ENCODE measurements at regions not wholly inside any gene's neighbourhood (a gene's known extent, or its start where the extent isn't known, plus 50 kb on each side); places are given as distances from the start of the nearest gene placed in this dataset.

DNA sequence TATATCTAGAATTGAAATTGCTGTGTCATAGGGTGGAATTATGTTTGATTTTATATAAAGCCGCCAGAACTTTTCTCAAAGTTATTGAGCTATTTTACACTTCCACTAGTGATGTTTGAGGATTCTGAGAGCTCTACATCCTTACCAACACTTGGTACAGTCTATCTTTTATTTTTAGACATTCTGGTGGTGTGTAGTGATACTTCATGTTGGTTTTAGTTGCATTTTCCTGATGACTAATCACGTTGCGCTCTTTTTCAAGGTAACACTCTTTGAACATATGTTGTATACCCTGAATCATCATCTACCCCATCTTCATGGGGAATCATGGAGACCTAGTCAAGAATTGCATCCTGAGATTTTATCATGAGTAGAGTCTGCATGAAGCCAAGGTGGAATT, 141.7 kb downstream of the NXNL2 start:
- no peak for ATAC-seq (replicated peaks)
- Mint-ChIP-seq H3K27ac (no peak overlapping the region), H3K36me3 (no peaks in the 10 kb centered on the region), H3K4me1 (no peaks in the 10 kb centered on the region), H3K27me3 (peaks cover 11 to 14% of the 10 kb centered on the region in 2 donors), H3K4me3 (no peak overlapping the region), H3K9me3 (peaks cover 5 to 6% of the 10 kb centered on the region in 2 donors)
- no peak for DNase-seq

DNA sequence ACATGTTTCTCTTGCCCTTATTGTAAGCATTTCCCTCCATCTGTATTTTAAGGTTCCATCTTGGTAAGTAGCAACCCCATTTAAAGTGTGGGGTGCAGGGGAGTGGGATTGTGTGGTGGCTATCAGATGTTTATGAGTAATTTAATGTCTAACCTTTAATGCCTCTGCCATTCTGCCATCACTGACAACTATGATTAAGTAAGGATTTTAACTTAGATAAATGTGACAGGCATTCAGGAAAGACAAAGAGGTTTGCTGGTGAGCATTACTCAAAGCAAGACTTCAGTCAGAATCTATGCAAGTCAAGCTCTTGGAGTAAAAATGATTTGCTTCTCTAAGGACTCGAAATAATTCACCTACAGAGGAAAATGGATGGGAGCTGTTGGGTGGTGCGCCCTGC, 143.0 kb downstream of the NXNL2 start:
- DNase-seq: no peak
- H3K27me3 Mint-ChIP-seq: peaks cover 11 to 14% of the 10 kb centered on the region in 2 donors
- peaks cover 5 to 6% of the 10 kb centered on the region in 2 donors for H3K9me3 Mint-ChIP-seq
- H3K4me3 Mint-ChIP-seq: no peak overlapping the region
- no peak overlapping the region for H3K27ac Mint-ChIP-seq
- no peak for ATAC-seq (replicated peaks)
- H3K4me1 Mint-ChIP-seq: no peaks in the 10 kb centered on the region
- no peaks in the 10 kb centered on the region for H3K36me3 Mint-ChIP-seq

DNA sequence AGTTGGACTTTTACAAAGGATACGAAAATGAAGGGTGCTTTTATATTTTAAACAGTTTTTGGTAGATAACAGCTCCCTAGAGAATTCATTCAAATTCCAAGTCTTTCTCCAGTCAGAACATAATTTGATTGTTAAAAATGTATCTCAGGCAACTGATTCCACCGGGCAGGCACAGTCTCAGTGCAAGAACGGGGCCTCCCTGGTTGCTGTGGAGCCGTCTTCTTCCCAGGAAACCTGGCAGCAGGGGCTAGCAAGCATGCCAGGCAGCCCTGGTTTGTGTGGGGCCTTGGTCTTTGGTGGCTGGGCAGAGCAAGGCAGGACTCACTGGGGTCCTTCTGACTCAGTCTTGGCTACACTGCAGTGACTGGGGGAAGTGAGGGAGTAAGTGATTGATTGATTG, 143.5 kb downstream of the NXNL2 start:
- Mint-ChIP-seq H3K4me1 (no peaks in the 10 kb centered on the region), H3K27me3 (peaks cover 11 to 14% of the 10 kb centered on the region in 2 donors), H3K9me3 (peaks cover 5 to 6% of the 10 kb centered on the region in 2 donors), H3K36me3 (no peaks in the 10 kb centered on the region), H3K4me3 (no peak overlapping the region), H3K27ac (no peak overlapping the region)
- no peak for DNase-seq
- ATAC-seq (replicated peaks): no peak

DNA sequence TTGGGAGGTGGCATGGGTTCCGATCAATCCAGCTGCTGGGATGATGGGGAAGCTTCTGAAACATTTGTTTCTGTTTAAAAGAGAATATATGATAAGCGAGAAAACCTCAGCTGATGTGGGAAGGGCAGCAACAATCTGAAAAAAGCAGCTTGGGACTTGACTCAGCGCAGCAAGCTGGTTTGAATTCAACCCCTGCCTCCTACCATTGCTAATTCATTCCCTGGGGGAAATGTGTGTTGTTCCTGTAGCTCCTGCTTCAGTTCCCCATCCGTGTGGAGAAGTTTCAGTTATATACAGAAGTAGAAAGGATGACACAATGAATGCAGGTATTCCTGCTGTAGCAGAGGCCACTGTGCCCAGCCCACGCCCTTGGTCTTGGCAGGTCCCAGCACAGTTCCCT, 145.1 kb downstream of the NXNL2 start:
- Mint-ChIP-seq H3K27ac (no peak overlapping the region), H3K4me3 (no peak overlapping the region), H3K27me3 (peaks cover 11 to 14% of the 10 kb centered on the region in 2 donors), H3K4me1 (no peaks in the 10 kb centered on the region), H3K9me3 (peaks cover 5 to 6% of the 10 kb centered on the region in 2 donors), H3K36me3 (no peaks in the 10 kb centered on the region)
- DNase-seq: no peak
- no peak for ATAC-seq (replicated peaks)

DNA sequence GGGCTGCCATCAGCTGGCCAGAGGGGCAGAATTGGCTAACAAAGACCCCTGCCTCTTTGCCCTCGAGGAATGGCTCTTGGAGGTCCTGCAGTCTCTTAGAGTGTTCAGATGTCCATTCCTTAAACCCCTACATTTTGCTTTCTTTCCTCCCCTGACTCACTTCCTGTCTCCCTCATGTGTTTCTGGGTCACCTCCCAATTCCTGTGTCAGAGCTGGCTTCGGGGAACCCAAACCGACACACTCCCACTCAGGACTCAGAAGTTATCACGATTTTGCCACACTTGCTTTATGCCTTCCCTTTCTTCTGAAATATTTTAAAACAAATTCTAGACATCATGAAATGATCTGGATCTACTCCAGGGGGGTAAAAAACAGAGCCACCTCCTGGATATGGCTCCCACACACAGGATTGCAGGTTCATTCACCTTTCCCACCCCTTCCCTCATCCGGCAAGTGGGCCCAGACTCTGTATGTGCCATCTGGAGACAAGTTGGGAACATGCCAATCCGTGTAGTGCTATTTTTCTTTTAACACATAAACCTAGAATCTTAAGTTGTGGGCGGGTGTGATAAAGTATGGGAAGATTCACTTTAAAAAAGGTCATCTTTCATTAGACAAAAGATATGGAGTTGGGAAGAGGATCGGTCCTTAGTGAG, 145.7 kb downstream of the NXNL2 start:
- DNase-seq: no peak
- peaks cover 11 to 14% of the 10 kb centered on the region in 2 donors for H3K27me3 Mint-ChIP-seq
- peaks cover 5 to 6% of the 10 kb centered on the region in 2 donors for H3K9me3 Mint-ChIP-seq
- H3K36me3 Mint-ChIP-seq: no peaks in the 10 kb centered on the region
- ATAC-seq (replicated peaks): no peak
- no peak overlapping the region for H3K27ac Mint-ChIP-seq
- no peaks in the 10 kb centered on the region for H3K4me1 Mint-ChIP-seq
- H3K4me3 Mint-ChIP-seq: no peak overlapping the region

DNA sequence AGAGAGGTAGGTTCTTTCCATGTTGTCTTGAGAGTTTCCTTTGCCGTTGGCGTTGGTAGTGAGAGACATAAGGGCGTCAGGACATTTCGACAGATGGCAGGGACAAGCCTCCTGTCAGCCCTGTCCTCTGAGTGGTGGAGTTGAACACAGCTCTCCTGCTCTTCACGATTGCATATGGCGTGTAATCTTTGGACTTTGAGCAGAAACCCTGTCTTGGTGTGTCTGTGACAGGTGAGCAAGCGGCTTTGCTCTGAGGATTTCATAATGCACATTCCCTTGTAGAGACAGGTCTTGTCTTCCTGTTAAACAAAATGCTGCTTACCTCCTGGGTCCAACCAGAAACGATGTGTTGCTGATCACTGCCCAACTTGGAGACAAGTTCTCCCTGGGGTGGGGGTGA, 146.5 kb downstream of the NXNL2 start:
- H3K36me3 Mint-ChIP-seq: no peaks in the 10 kb centered on the region
- no peak for DNase-seq
- no peaks in the 10 kb centered on the region for H3K4me1 Mint-ChIP-seq
- H3K9me3 Mint-ChIP-seq: peaks cover 5 to 6% of the 10 kb centered on the region in 2 donors
- H3K27me3 Mint-ChIP-seq: peaks cover 11 to 17% of the 10 kb centered on the region in 2 donors
- no peak for ATAC-seq (replicated peaks)
- H3K4me3 Mint-ChIP-seq: no peak overlapping the region
- no peak overlapping the region for H3K27ac Mint-ChIP-seq

DNA sequence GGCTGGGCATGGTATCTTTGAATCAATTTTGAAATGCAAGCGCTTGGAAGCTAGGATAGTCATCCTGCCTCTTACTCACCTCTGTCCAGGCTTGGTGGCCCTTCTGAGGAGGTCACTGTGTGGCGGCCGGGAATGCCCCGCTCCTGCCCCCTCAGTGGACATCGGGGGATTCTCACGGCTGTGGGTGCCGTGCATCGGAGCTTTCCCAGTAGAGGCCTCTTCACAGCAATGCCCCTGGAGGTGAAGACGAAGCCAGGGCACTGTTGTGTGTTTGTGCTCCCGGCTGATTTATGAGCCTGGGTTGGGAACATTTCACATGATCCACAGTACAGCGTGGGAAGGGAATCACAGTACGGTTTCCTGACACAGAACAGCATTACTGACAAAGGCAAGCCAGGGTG, 147.5 kb downstream of the NXNL2 start:
- no peak overlapping the region for H3K4me3 Mint-ChIP-seq
- H3K27me3 Mint-ChIP-seq: peaks cover 3 to 11% of the 10 kb centered on the region in 2 donors
- no peaks in the 10 kb centered on the region for H3K36me3 Mint-ChIP-seq
- H3K27ac Mint-ChIP-seq: no peak overlapping the region
- ATAC-seq (replicated peaks): no peak
- no peaks in the 10 kb centered on the region for H3K4me1 Mint-ChIP-seq
- DNase-seq: no peak
- H3K9me3 Mint-ChIP-seq: peaks cover 0 to 3% of the 10 kb centered on the region in 2 donors

DNA sequence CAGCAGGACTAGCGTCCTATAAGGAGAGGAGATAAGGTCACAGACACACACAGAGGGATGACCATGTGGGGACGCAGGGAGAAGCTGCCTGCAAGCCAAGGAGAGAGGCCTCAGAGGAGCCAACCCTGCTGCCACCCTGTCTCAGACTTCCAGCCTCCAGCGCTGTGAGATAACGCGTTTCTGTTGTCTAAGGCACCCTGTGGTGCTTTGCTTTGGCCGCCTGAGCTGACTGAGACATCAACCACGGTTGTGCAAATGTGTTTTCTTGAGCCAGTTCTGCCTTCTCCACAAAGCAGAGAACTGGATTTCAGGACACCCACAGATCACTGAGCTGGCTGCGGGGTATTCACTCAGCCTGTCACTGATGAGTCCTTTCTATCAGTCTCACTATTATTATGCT, 149.1 kb downstream of the NXNL2 start:
- Mint-ChIP-seq H3K36me3 (no peaks in the 10 kb centered on the region), H3K27me3 (peaks cover 0 to 5% of the 10 kb centered on the region in 2 donors), H3K4me1 (no peaks in the 10 kb centered on the region), H3K27ac (no peak overlapping the region), H3K4me3 (no peak overlapping the region), H3K9me3 (no peaks in the 10 kb centered on the region)
- ATAC-seq (replicated peaks): no peak
- DNase-seq: no peak

DNA sequence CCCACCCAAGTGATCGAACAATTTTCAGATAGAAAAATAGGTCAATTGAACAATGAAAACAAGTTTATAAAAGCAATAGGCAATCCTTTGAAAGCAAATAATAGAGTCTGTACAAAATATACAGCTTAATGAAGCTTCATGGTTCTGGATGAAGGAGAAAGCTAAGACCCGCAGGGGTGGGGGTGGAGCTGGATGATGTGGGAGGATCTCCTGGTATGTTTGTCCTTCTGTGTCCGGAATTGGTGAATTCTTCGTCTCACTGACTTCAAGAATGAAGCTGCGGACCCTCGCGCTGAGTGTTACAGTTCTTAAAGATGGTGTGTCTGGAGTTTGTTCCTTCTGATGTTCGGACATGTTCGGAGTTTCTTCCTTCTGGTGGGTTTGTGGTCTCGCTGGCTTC, 149.9 kb downstream of the NXNL2 start:
- Mint-ChIP-seq H3K27ac (no peak overlapping the region), H3K27me3 (peaks cover 0 to 5% of the 10 kb centered on the region in 2 donors), H3K4me1 (no peaks in the 10 kb centered on the region), H3K9me3 (no peaks in the 10 kb centered on the region), H3K36me3 (no peaks in the 10 kb centered on the region), H3K4me3 (no peak overlapping the region)
- ATAC-seq (replicated peaks) (no peak), DNase-seq (no peak)

DNA sequence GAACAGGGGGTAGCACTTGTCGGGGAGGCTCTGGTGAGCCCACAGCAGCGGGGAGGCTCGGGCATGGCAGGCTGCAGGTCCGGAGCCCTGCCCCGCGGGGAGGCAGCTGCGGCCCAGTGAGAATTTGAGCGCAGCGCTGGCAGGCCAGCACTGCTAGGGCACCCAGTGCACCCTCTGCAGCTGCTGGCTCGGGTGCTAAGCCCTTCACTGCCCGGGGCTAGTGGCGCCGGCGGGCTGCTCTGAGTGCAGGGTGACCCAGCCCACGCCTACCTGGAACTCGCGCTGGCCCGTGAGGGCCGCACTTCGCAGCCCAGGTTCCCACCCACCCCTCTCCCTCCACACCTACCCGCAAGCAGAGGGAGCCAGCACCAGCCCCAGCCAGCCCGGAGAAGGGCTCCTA, 151.0 kb downstream of the NXNL2 start:
- no peak overlapping the region for H3K27ac Mint-ChIP-seq
- no peak for DNase-seq

DNA sequence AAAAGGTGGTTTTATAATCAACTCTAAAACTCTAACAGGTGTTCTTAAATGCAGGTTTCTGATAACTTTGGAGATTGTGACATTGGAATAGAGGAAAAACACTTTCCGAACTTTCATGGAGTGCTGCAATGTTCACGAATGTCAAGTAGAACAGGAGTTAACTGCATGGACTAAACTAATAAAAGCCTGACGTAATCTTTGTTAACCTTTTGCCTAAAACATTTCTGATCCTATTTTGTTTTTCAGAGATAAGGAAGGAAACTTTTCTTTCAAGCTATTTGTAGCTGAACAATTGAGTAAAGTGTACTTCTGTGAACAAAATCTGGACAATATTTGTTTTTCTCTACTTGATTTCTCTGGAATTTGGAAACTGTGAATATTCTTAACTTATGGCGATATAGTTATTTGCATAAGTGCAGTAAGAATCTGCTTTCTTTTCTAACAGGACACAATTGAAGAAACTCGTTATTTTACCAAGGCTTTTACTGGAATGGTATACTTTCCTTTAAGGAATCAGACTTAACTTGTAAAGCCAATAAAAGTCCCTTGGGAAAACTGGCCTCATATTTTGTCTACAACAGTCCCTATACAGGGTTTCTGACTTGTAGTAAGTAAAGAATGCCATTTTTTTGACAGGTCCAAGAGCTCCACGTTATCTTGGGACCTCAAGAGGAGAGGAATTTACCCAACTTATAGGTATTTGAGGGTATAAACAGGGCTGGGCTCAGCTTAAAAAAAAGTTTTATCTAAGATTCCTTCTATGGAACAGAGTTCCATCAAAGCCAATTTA, 154.7 kb downstream of the NXNL2 start:
- Mint-ChIP-seq H3K4me1 (no peaks in the 10 kb centered on the region), H3K27ac (no peak overlapping the region), H3K9me3 (peaks cover 0 to 3% of the 10 kb centered on the region in 2 donors), H3K4me3 (no peak overlapping the region), H3K27me3 (peaks cover 4 to 17% of the 10 kb centered on the region in 2 donors), H3K36me3 (no peaks in the 10 kb centered on the region)
- DNase-seq (no peak), ATAC-seq (replicated peaks) (no peak)

More for the DNA sequence above, 151.0 kb downstream of the NXNL2 start:
- H3K36me3 Mint-ChIP-seq: no peaks in the 10 kb centered on the region
- no peak overlapping the region for H3K4me3 Mint-ChIP-seq
- no peaks in the 10 kb centered on the region for H3K9me3 Mint-ChIP-seq
- no peak for ATAC-seq (replicated peaks)
- H3K27me3 Mint-ChIP-seq: peaks cover 0 to 5% of the 10 kb centered on the region in 2 donors
- no peaks in the 10 kb centered on the region for H3K4me1 Mint-ChIP-seq

DNA sequence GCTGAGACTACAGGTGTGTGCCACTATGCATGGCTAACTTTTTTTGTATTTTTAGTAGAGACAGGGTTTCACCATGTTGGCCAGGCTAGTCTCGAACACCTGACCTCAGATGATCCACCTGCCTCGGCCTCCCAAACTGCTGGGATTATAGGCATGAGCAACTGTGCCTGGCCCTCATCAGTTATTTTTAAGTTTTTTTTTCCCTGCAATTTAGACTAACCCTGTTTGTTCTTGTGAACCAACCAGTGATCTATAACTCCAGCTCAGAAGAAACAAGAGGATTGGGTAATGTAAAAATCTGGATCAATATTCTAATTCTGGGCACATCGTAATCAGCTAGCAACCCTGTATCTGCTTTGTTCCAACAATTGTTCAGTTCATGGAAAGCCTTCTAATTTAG, 155.7 kb downstream of the NXNL2 start:
- Mint-ChIP-seq H3K36me3 (no peaks in the 10 kb centered on the region), H3K27me3 (peaks cover 9 to 24% of the 10 kb centered on the region in 2 donors)

DNA sequence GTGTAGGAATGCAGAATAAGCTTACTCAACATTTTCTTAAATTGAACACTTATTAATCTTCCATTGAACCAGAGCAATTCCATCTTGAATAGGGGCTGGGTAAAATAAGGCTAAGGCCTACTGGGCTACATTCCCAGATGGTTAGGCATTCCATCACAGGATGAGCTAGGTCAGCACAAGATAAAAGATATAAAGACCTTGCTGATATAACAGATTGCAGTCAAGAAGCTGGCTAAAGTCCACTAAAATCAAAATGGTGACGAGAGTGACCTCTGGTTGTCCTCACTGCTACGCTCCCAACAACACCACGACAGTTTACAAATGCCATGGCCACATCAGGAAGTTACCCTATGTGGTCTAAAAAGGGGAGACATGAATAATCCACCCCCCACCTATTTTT, 156.1 kb downstream of the NXNL2 start:
- H3K27ac Mint-ChIP-seq: no peak overlapping the region
- H3K27me3 Mint-ChIP-seq: peaks cover 9 to 26% of the 10 kb centered on the region in 2 donors
- DNase-seq: no peak
- H3K9me3 Mint-ChIP-seq: peaks cover 0 to 3% of the 10 kb centered on the region in 2 donors
- no peak overlapping the region for H3K4me3 Mint-ChIP-seq
- H3K36me3 Mint-ChIP-seq: no peaks in the 10 kb centered on the region
- H3K4me1 Mint-ChIP-seq: no peaks in the 10 kb centered on the region
- no peak for ATAC-seq (replicated peaks)

More for the DNA sequence above, 155.7 kb downstream of the NXNL2 start:
- no peak for ATAC-seq (replicated peaks)
- no peak overlapping the region for H3K27ac Mint-ChIP-seq
- H3K4me3 Mint-ChIP-seq: no peak overlapping the region
- no peaks in the 10 kb centered on the region for H3K4me1 Mint-ChIP-seq
- H3K9me3 Mint-ChIP-seq: peaks cover 0 to 3% of the 10 kb centered on the region in 2 donors
- no peak for DNase-seq

DNA sequence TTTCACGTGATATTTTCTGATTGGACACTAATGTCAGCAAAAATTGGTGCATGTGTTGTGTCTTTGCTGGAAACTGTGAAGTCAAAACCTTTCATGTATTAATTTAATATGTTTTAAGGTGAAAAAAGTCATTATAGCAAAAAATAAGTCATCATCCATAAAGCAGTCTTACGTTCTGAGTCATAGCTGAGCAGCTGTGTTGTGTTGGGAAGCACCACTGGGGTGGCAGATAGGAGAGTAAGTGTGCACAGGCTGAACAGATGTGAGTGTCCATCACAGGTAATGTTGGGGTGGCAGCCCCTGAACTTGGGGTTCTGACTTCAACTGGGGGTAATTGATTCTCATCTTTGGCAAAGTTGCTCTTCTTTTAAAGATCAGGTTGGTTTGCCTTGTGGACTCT, 156.8 kb downstream of the NXNL2 start:
- no peak for DNase-seq
- Mint-ChIP-seq H3K4me1 (no peaks in the 10 kb centered on the region), H3K36me3 (no peaks in the 10 kb centered on the region), H3K27me3 (peaks cover 9 to 25% of the 10 kb centered on the region in 2 donors), H3K4me3 (no peak overlapping the region), H3K9me3 (peaks cover 0 to 3% of the 10 kb centered on the region in 2 donors), H3K27ac (no peak overlapping the region)
- no peak for ATAC-seq (replicated peaks)

DNA sequence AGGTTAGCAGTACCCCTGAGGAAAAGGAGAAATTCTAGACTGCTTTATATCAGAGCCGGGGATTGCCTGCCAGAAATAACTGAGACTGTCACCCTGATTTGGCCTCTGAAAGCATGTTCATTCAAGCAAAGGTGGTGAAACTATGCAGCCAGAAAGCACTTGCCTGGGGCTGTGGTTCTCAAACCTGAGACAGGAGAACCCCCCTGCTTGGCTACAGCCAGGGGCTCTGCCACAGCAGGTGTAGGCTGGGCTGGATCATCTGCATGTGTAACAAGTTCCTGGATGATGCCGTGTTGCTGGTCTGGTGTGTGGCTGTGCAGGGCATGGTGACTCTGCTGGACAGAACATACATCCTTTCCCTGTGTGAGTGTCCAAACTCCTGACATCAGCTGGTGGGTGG, 157.8 kb downstream of the NXNL2 start:
- Mint-ChIP-seq H3K4me3 (no peak overlapping the region), H3K27me3 (peaks cover 13 to 25% of the 10 kb centered on the region in 2 donors), H3K9me3 (peaks cover 0 to 3% of the 10 kb centered on the region in 2 donors), H3K27ac (no peak overlapping the region), H3K36me3 (no peaks in the 10 kb centered on the region), H3K4me1 (no peaks in the 10 kb centered on the region)
- no peak for ATAC-seq (replicated peaks)
- DNase-seq: no peak

Data from stimulated activated naive B cell treated with anti-CD40 and anti-IgM and Interleukin-4, amounts not matched to agents 10 μg/mL and 1 μg/mL and 100 μg/mL, for 72 hours (primary cell).